HCT116 (cell line): ENCODE measurements at regions not wholly inside any gene's neighbourhood (a gene's known extent, or its start where the extent isn't known, plus 50 kb on each side); places are given as distances from the start of the nearest gene placed in this dataset.

Experiments used
- POLR2A ChIP-seq: IDR thresholded peaks from 2 replicates; pipeline ENCODE4 v1.7.0; 2011; ENCODE audit warnings: borderline replicate concordance; ENCODE audit not compliant: insufficient read depth, insufficient read length; ENCODE audit errors: extremely low read depth
- TF ChIP-seq, protein P1 (sequence below), 3 experiments: fragments of 200-600 bp in 1 of 3; sonication (generic) in 1 of 3; IDR thresholded peaks in 2 of 3; conservative IDR thresholded peaks in 1 of 3; 2 replicates each; pipeline ENCODE4 v1.5.1; 2012 to 2017; ENCODE audit warnings: low read depth in 2 of 3, low read length in 2 of 3, antibody characterized with exemption in 1 of 3, borderline replicate concordance in 1 of 3, control low read depth in 1 of 3, mild to moderate bottlenecking in 1 of 3, mixed read lengths in 1 of 3, mixed run types in 1 of 3, moderate library complexity in 1 of 3; ENCODE audit not compliant: insufficient read depth in 1 of 3

DNA sequence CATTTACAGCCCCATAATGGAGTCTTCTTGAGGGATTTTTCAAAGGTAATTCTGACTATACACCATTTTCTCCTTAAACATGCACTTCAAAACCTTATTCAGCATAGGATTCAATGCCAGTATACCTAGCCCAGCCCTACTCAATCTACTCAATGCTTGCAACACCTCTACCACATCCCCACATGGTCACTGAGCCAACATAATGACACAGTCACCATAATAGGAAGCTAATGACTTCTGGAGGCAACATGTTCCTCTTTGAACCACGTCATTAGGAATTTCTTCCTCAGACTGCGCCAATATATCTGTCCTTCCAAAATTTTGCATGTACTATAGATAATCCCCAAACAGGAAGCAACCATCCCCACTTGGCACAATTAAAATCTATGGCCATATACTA is 153.9 kb upstream of the SETMAR start:
- TF ChIP-seq POLR2A: no peak
- TF ChIP-seq, protein P1, sequence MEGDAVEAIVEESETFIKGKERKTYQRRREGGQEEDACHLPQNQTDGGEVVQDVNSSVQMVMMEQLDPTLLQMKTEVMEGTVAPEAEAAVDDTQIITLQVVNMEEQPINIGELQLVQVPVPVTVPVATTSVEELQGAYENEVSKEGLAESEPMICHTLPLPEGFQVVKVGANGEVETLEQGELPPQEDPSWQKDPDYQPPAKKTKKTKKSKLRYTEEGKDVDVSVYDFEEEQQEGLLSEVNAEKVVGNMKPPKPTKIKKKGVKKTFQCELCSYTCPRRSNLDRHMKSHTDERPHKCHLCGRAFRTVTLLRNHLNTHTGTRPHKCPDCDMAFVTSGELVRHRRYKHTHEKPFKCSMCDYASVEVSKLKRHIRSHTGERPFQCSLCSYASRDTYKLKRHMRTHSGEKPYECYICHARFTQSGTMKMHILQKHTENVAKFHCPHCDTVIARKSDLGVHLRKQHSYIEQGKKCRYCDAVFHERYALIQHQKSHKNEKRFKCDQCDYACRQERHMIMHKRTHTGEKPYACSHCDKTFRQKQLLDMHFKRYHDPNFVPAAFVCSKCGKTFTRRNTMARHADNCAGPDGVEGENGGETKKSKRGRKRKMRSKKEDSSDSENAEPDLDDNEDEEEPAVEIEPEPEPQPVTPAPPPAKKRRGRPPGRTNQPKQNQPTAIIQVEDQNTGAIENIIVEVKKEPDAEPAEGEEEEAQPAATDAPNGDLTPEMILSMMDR (IDR thresholded peaks at IDR 0.05 in 2 of 3, conservative IDR thresholded peaks at IDR 0.05 in 1 of 3; ENCODE audit: borderline replicate concordance in 1 of 3, insufficient read depth in 1 of 3, low read depth in 2 of 3, low read length in 2 of 3): no peak
